Pons (tissue), 1 donor: ENCODE measurements at regions not wholly inside any gene's neighbourhood (a gene's known extent, or its start where the extent isn't known, plus 50 kb on each side); places are given as distances from the start of the nearest gene placed in this dataset.
"Not testable (repeated sequence)": the region's sequence is repeated elsewhere in the genome, so short reads cannot be mapped to it uniquely, and the experiment has no call there.

Experiments used
- DNase-seq: peaks from one replicate; pipeline ENCODE4 v3.0.0-alpha.2; 2016; ENCODE audit warnings: low spot score

DNA sequence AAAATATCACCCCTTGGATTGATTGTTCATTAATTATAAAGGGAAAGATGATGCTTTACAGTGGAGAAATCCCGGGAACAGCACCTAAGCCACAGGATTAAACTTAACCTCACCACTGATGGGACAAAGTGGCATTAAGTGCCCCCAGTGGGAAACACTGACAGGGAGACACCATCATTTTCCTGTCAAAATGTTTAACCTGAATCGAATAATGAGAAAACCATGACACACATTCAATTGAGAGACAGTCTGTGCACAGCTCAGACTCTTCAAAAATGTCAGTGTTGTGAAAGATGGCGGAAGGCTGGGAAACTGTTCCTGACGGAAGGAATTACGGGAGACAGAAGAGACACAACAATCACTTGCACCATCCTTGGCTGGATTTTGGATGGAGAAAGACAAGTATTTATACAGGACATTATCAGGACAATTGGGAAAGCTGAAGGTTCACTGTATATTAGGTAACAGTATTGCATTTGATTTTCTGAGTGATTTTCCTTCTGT, 111.8 kb upstream of the ASB18 start:
- DNase-seq = no peak

DNA sequence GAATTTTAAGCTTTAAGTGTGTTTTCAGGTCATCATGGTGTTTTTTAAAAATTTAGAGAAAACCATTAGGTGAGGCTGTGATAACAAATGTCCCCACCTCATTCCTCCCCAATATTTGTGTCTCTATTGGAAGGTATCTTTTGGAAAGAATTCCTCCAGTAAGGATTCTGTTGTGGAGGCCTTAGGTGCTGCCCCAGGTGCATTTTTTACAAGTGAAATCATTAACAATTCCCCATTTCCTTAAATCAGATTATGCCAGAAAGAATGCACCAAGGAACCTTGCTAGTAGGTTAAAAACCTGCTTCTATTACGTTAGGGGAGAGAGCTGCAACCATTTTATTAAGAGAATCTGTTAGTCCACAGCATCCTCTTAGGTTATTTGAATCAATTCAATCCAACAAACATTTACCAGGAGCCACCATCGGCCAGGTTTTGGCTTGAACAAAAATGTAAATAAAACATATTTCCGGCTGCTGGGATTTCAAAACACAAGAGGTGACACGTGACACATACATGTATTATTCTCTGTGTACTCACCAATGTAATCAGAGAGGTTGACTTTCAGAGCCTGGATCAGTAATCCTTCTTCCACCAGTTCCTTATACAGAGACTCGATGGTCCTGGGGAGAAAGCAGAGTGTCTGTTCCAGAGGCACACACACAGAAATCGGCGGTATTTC, 112.5 kb upstream of the ASB18 start:
- DNase-seq = no peak

DNA sequence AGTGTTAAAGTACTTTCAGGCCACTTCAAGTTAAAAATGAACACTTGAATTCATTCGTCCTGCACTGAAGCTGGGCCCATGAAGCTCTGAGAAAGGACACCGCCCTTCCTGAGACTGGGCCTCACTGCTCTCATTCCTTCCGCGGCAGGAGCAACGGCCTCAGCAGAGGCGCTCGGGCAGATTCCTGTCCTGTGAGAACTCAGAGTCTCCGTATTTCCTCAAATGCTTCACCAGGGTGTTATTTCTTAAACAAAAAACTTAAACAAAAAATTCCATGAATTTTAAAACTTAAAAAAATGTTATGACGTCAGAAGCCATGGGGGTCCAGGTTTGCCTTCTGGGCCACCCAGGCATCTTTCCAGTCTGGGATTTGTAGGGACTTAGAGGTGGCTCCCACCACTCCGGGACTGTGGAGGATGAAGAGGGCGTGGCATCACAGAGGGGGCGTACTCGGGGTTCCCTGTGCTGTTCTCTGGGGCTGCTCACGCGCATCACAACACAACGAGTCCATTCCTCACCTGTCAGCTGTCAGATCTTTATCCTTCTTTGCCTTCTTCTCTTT, 115.9 kb upstream of the ASB18 start:
- DNase-seq = no peak

DNA sequence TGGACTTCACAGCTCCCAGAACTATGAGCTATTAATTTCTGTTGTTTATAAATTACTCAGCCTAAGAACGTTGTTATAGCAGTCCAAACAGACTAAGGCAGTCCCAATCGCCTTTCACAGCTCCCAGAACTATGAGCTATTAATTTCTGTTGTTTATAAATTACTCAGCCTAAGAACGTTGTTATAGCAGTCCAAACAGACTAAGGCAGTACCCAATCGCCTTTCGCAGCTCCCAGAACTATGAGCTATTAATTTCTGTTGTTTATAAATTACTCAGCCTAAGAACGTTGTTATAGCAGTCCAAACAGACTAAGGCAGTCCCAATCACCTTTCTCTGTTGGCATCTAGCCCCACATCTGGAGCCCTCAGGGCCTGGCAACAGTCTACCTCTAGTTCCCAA, 117.0 kb upstream of the ASB18 start:
- not testable (repeated sequence) for DNase-seq

DNA sequence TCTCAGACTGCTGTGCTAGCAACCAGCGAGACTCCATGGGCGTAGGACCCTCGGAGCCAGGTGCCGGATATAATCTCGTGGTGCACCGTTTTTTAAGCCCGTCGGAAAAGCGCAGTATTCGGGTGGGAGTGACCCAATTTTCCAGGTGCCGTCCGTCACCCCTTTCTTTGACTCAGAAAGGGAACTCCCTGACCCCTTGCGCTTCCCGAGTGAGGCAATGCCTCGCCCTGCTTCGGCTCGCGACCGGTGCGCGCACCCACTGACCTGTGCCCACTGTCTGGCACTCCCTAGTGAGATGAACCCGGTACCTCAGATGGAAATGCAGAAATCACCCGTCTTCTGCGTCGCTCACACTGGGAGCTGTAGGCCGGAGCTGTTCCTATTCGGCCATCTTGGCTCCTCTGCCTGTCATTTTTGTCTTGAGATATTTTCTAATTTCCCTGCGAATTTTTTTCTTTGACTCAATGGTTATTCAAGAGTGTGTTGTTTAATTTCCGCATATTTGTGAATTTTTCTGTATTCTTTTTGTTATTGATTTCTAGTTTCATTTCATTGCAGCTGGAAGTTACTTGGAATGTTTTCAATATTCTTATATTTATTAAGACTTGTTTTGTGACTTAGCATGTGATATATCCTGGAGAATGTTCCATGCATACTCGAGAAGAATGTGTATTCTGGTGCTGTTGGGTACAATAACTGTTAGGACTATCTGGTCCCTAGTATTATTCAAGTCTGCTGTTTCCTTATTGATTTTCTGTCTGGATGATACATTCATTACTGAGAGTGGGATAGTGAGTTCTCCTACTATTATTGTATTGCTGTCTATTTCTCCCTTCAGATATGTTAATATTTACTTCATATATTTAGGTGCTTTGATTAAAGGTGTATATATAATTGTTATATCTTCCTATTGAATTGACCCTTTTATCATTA, 125.3 kb upstream of the ASB18 start:
- DNase-seq = not testable (repeated sequence)

DNA sequence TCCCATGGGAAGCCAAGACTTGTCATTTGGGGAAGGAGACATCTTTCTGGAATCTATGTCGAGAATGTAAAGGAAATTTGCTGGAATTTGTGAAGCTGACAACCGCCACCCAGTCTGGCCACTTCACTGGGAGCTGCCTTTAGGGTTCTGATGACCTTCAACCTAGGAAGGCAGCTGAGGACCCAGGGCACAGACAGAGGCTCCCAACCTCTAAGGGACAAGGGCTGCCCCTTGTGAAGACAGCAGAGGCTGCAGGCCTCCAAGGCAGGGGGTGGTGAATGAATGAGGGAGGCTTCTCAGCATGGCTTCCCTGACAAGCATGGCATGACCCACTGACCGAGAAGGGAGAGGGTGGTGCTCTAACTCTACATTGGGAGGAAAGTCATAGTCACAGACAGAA, 128.9 kb upstream of the ASB18 start:
- DNase-seq = no peak

DNA sequence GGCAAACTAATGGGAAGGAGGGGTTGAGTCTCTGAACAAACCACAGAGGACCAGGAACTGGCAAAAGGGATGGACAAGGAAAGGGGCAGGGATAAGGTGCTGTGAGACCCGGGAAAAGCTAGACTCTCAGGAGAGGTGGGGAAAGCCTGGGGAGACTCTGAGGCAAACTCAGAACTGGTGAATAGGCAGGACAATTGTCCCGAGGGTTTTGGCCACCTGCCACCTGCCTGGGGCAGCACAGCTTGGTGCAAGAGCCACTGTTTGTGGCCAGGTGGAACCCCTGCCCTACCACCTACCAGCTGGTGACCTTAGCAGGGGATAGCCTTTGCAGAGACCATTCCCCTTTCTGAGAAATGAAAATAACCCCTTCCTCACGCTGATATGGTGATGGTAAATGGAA, 129.4 kb upstream of the ASB18 start:
- DNase-seq = no peak

DNA sequence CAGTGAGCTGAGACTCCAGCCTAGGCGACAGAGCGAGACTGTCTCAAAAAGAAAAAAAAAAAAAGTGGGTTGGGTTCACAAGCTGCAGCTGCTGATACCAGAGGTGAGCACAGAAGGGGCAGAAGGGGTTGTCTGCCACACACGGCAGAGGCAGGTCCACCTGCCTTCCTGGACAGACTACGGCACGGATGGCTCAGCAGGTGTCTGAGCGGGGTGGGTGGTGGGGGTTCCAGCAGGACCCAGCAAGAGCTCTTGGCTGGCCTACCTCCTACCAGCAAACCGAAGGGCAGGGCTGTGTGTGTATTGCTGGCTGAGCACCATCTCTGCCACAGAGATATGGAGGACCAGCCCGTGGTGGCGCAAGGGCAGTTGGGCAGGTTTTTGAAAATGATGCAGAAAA, 130.4 kb upstream of the ASB18 start:
- no peak for DNase-seq

DNA sequence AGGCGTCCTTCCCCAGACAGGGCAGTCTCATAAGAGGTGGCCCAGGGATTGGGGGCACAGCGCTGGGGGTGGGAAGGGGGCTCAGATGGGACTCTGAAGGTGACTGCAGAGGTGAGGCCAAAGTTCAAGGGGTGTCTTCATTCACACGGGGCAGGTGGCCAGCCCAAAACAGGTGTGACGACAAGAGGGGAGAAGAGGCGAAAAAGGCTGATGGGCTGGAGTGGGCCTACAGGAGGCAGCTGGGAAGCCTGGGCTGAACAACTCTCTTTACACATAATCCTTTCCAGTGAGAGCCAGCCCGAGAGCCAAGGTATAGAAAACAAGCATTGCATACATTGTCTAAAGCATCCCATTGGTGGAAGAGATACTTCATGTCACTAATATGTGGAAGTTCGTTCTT, 130.9 kb upstream of the ASB18 start:
- no peak for DNase-seq

DNA sequence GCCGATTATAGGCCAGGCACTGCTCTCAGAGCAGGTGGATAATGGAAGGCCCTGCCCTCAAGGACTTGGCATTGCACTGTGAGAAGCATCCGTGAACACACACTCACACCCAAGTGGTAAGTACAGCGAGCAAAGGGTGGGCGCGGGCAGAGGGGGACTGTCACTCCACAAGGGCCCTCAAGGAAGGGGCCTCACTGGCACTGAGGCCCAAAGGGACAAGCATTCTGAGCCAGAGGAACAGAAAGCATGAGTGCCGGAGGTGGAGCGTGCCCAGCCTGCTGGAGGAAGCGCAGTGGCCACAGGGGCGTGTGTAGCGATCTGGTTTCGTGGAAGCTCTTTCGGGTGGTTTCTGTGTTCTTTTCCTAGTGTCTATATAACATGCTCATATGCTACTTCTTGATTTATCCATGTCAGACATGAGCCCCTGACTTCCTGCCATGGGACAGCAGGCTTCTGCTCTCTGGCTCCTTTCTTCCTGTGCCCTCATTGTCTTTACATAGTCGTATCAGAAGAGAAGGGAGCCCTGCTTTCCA, 132.7 kb upstream of the ASB18 start:
- DNase-seq = no peak

DNA sequence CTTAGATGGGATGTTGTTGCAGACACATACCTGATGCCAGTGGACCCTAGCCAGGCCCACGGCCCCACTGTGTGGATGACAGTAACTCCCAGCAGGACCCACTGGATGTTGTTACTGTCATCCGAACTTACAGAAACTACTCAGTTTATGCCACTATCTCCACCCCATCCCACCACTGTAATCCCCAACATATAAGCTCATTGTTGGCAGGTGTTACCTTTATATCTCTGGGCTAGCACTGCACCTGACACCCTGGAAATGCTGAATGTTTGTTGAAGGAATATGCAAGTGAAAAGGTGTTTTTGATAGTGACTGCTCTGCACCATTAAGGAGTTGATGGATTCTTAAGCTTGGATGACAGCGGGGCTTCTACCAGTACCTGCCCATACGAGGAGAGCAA, 133.5 kb upstream of the ASB18 start:
- DNase-seq = no peak

DNA sequence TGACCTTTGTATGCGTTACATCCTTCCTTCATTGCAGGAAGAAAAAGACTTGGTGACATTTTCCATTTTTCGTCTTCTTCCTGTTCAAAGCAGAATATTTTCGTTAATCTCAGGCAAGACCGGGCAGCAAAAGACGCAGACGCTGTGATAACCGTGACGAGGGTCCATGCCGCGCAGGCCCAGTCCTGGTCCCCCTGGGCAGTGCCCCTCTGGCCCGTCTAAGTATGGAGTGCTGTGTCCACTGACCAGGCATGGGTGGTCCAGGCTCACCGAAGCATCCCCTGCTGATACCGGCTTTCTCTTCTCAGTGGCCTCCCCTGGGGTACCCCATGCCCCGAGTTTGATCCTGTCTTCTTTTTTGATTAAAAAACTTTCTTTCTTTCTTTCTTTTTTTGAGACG, 135.2 kb upstream of the ASB18 start:
- DNase-seq = no peak

DNA sequence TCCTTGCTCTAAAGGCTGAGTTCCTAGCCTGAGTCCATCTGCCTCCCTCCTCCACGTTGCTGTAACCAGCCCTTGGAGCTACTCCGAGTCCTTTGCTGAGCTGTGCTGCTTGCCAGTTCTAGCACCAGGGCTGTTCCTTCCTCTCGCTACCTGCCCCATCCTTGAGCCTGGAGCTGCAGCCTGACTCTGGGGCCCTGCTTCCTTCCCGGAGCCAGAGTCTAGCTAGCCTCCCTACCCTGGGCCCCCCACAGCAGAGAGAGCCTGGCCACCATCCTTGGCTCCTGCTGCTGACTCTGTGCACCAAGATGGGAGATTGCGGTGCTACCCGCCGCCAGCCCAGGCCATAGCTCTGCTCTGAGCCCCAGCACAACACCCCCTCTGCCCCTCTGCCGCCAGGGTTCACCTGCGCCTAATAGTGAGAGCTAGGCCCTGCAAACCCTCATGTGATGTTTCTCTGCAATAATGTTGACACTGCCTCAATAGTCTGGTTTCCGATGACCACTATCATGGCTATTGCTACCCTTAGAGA, 135.9 kb upstream of the ASB18 start:
- DNase-seq = no peak

DNA sequence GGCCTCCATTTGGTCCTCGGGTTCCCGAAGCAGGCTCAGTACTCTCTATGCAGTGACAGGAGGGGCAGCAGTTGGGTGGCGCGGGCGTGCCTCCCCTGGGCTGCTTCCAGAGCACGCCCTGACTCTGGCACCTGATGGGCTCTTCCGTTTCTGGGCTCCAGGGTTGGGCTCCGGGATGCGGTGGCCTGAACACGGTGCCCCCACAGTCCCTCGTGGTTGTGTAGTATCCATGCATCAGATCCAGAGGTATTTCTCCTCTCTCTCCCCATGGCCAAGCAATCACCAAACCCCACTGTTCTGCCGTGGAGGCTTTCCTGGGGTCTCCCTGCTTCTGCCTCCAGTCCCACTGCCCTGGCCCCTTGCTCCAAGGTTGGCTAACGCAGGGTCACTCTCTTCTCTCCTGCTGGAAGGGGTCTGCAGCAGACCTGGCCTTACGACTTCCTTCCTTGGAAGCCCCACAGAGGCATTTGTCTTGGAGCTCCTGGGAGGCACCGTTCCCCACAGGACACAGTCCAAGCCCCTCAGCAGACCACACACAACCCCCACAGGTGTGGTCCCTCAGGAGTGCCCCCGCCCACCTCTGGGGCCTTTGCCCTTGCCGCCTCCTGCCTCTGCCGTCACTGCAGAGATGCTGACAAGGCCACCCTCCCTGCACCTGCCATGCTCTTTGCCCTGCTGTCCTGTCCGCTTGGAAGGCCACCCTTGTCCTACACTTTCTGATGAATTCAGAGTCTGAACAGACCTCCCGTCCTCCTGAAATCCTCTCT, 136.6 kb upstream of the ASB18 start:
- no peak for DNase-seq

DNA sequence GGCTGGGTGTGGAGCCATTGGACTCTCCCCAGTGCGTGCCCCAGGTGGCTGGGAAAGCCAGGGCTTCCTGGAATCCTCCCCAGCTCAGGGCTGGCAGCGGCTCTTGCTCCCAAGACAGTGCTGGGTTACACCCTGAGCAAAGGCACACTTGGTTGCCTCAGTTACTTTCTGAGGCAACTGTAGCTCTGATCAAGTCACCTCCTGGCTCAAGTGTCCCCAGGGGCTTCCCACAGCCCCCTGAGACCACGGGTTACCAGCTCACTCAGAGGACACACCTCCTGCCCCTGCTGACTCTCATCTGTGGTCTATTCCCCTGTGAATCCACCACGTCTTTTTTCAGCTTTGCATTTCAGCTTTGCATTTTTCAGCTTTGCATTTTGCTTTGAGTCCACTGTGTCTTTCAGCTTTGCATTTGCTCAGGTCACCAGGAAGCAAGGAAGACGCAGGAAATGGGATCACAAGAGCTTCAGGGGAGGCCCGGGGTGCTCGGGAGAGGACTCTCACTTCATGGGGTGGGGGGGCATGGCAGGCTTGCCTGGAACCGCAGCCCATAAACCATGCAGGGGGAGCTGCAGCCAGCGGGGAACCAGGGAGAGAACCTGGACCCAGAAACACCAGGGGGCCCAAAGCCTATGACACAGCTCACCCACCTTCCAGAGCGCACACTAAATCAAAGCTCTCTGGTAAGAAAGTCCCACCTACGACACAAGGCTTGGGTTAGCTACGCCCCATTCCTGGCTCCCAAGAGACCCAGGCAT, 138.0 kb upstream of the ASB18 start:
- no peak for DNase-seq

DNA sequence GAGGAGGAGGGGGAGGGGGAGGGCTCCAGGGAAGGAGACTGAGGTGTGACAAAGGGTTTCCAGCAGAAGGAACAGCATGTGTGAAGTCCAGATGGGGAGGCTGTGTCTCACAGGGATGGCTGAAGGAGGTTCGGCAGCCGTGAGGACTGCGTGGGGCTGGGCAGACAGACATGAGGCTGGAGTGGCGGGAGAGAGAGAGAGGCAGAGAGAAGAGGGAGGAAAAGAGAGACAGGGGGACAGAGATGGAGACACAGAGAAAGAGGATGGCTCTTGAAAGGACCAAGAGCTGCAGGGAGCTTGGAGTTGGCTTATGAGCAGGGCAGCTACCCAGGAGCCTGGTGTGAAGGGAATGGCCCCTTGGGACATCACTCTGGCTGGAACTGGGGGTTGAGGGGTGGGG, 138.9 kb upstream of the ASB18 start:
- no peak for DNase-seq

DNA sequence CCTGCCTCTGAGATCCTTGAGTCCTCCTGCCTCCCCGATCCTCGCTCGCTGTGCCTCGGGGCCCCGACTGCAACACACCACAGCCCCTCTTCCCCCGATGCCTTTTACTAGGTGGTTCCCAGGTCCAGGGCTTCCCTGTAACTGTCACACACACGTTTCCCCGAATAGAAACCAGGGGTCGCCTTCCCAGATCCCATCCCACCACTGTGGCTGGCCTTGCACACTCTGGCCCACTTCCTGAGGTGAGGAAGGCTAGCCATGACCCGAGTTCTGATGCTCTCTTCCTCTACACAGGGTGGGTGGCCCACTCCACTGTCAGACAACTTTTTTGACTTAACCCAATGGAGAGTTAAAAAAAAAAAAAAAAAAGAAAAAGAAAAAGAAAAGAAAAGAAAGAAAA, 139.6 kb upstream of the ASB18 start:
- no peak for DNase-seq

DNA sequence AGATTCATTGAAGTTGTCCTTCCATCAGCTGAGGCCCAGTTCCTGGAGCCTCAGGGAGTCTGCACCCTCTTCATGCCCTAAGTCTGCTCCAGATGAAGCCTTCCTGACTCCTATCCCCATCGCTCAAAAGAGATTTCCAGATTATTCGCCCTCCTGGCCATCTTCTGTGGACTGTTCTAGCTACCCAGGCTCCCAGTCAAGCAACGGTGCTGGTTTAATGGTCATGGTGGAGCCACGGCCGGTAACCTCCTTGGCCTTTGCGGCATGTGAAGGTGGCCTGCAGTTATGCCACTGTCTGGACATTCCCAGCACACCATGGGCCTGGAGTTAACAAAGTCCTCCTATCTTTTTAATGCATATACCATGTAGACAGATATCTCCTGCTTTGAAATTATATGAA, 140.1 kb upstream of the ASB18 start:
- no peak for DNase-seq

DNA sequence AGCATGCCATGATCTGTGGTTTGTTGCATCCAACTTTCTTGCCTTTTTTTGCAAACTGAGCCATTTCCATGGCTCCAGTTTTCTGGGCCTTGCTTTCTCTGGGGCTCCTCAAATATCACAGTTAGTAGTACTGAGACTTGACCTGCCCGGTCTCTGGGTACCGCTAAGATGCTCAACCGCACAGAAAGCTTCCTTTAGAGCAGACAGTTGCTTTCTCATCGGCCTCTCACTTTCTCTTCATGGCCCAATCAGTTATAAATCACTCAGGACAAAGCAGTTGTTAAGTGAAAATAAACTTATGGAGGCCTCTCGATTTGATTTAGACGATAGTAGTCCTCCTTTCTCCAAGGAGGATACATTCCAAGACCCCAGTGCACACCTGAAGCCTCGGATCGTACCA, 141.2 kb upstream of the ASB18 start:
- DNase-seq = no peak

DNA sequence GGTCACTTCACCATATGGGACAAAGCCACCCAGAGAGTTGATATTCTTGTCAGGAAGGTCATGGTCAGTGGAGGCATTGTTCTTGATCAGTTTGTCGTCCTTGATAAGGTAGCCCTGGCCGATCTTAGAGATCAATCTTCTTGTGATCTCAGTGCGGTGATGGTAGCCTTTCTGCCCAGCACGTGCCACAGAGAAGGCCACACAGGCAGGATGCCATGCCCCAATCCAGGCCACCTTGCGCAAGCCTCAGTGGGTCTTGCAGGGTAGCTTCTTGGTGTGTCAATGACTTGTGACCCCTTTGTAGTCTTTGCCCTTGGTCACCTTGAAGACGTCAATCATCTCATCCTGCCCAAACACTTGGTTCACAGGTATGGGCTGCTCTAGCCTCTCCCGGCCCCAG, 143.9 kb upstream of the ASB18 start:
- DNase-seq = no peak

DNA sequence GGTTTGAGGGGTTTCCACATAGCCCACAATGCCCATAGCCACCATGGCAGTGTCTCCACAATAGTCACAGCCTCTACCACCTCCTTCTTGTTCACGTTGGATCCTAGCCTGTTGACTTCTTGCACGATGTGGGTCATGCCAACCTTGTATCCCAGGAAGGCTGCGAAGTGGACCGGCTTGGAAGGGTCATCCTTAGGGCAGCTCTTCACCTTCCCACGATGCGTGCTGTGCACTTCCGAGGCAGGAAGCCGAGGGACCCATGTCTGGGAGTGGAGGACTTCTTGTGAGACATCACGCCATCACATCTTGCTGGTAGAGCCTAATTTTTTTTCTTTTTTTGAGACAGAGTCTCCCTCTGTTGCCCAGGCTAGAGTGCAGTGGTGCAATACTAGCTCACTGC, 144.6 kb upstream of the ASB18 start:
- DNase-seq = no peak
